Activated CD4-positive, alpha-beta memory T cell treated with anti-CD3 and anti-CD28 coated beads for 36 hours (primary cell): ENCODE measurements at regions not wholly inside any gene's neighbourhood (a gene's known extent, or its start where the extent isn't known, plus 50 kb on each side); places are given as distances from the start of the nearest gene placed in this dataset.

Experiments
- CTCF ChIA-PET: fragments of 350-600 bp; sonication (Branson Sonifier 250); formaldehyde crosslinking; loops from one replicate; lab custom pipeline; 2021; ENCODE audit warnings: antibody characterized with exemption, inconsistent platforms; lab: Charles Lee
- POLR2A ChIA-PET: fragments of 350-600 bp; sonication (Branson Sonifier 250); formaldehyde crosslinking; loops from one replicate; lab custom pipeline; 2021; ENCODE audit warnings: antibody characterized with exemption; lab: Charles Lee
- DNase-seq: peaks from one replicate; pipeline ENCODE4 v3.0.0-alpha.2; 2020
- H3K27ac Mint-ChIP-seq: one replicate; pipeline ENCODE4 v1.8.0; 2021; ENCODE audit warnings: mixed read lengths
- H3K27me3 Mint-ChIP-seq: one replicate; pipeline ENCODE4 v1.8.0; 2021; ENCODE audit warnings: mixed read lengths
- H3K36me3 Mint-ChIP-seq: one replicate; pipeline ENCODE4 v1.8.0; 2021; ENCODE audit warnings: mixed read lengths
- H3K4me1 Mint-ChIP-seq: one replicate; pipeline ENCODE4 v1.8.0; 2021; ENCODE audit warnings: low read depth, mixed read lengths
- H3K4me3 Mint-ChIP-seq: one replicate; pipeline ENCODE4 v1.8.0; 2021; ENCODE audit warnings: mild to moderate bottlenecking, mixed read lengths
- H3K9me3 Mint-ChIP-seq: one replicate; pipeline ENCODE4 v1.8.0; 2021; ENCODE audit warnings: mixed read lengths
- intact Hi-C: fragments of 100-400 bp; cut with micrococcal nuclease; formaldehyde crosslinking; loops from one replicate; pipeline ENCODE4 v1.15.1; 2023

DNA sequence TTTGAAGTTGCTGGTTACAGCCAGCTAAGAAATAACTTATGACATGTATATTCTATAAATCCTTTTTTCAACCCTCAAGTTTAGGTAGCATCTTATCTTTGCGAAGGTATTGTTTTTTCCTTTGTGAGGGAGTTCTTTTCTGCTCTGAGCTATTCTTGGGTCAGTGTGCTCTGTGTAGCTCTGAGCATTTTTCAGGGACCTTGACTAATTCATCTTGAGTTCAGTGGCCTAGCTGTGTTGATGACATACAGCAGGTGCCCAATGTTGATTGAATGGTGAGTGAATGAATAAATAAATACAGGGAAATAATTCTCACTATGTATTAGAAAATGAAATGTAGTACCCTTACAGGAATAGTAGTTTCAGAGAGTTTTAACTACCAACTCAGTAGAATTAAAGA, 335.3 kb downstream of the IL20RB start:
- POLR2A ChIA-PET, result no interaction called here
- H3K9me3 Mint-ChIP-seq, result no peaks in the 10 kb centered on the region

DNA sequence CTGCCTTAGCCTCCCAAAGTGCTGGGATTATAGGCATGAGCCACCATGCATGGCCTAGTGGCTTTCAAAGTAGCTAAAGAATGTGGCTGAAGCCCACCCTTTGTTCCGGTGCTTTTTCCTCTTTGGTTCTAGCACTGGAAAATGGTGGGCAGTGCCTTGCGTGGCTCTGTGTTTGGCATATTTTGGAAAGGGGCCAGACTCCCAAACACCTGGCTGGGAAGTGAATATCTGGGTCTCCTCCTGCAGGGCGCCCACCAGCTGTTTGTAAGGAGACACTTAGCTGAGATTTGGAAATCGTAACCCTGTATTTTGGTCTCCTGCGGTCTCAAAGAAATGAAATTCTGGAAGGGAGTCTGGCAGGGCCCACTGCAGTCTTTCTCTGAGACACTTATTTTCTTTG, 336.4 kb downstream of the IL20RB start:
- DNase-seq, result no peak
- no peak overlapping the region for H3K27ac Mint-ChIP-seq
- H3K36me3 Mint-ChIP-seq, result no peaks in the 10 kb centered on the region
- CTCF ChIA-PET, result no interaction called here
- H3K4me1 Mint-ChIP-seq, result no peaks in the 10 kb centered on the region
- no peak overlapping the region for H3K4me3 Mint-ChIP-seq
- no peaks in the 10 kb centered on the region for H3K9me3 Mint-ChIP-seq
- POLR2A ChIA-PET, result no interaction called here
- intact Hi-C loops, result no loop called here
- H3K27me3 Mint-ChIP-seq, result no peaks in the 10 kb centered on the region

More for the DNA sequence above, 335.3 kb downstream of the IL20RB start:
- CTCF ChIA-PET, result no interaction called here
- intact Hi-C loops, result no loop called here
- Mint-ChIP-seq H3K36me3 (no peaks in the 10 kb centered on the region), H3K4me3 (no peak overlapping the region), H3K4me1 (no peaks in the 10 kb centered on the region), H3K27ac (no peak overlapping the region), H3K27me3 (no peaks in the 10 kb centered on the region)
- DNase-seq, result no peak

DNA sequence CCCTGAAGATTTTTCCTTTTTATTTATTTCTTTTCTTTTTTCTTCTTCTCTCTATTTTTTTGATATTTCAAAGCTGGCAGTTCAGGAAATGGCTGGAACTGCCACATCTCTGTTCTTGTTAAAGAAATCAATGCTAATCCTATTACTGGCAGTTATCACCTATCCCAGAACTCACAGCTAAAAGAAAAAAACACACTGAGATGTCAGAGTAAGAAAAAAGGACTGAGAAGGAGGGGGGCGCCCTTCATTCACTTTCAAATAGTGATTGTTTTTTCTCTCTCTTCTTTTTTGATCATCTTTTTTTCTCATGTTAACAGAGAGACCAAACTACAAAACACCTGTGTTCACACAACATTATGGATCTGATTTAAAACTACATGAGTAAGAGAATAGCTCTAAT, 337.1 kb downstream of the IL20RB start:
- Mint-ChIP-seq H3K4me3 (no peak overlapping the region), H3K27ac (no peak overlapping the region), H3K9me3 (no peaks in the 10 kb centered on the region), H3K36me3 (no peaks in the 10 kb centered on the region), H3K4me1 (no peaks in the 10 kb centered on the region), H3K27me3 (no peaks in the 10 kb centered on the region)
- ChIA-PET POLR2A (no interaction called here), CTCF (no interaction called here)
- intact Hi-C loops, result no loop called here
- DNase-seq, result no peak

DNA sequence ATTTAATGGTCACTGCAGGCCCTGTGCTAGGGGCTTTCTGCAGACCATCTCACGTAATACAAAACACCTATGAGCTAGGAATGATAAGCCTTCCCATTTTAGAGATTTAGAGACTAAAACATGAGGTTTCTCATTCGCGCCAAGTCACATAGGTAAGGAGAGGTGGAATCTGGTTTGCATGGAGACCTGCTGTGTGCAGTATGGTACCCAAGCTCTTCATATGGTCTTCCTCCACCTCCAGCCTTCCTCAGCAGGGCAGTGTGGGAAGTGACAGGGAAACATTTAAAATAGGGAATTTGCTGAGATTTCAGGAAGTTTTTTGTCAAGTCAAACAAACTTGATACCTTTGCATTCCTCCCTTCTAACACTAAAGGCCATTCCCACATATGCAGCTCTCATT, 337.6 kb downstream of the IL20RB start:
- intact Hi-C loops, result no loop called here
- no peaks in the 10 kb centered on the region for H3K9me3 Mint-ChIP-seq
- H3K4me1 Mint-ChIP-seq, result no peaks in the 10 kb centered on the region
- ChIA-PET CTCF (no interaction called here), POLR2A (no interaction called here)
- H3K27me3 Mint-ChIP-seq, result no peaks in the 10 kb centered on the region
- H3K27ac Mint-ChIP-seq, result no peak overlapping the region
- H3K36me3 Mint-ChIP-seq, result no peaks in the 10 kb centered on the region
- H3K4me3 Mint-ChIP-seq, result no peak overlapping the region
- no peak for DNase-seq

DNA sequence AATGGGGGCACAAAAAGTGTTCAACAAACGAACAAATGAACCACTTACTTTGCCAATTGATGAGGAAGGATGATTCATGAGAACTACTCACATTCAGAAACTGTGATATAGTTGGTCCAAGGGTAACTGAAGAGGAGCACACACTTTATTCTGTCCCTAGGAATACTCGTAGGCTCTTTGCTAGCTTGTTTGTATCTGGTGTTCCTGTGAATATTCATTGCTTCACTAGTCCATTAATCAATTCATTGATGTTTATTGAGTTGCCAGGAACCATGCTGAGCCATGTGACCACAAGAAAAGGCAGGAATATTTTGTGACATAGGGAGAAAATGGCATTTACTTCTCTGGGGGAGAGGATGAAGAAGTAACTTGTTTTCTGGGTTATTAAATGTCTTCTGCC, 338.3 kb downstream of the IL20RB start:
- POLR2A ChIA-PET, result no interaction called here
- Mint-ChIP-seq H3K27me3 (no peaks in the 10 kb centered on the region), H3K4me3 (no peak overlapping the region), H3K9me3 (no peaks in the 10 kb centered on the region), H3K27ac (no peak overlapping the region), H3K4me1 (no peaks in the 10 kb centered on the region), H3K36me3 (no peaks in the 10 kb centered on the region)
- no peak for DNase-seq
- intact Hi-C loops, result no loop called here
- CTCF ChIA-PET, result no interaction called here

DNA sequence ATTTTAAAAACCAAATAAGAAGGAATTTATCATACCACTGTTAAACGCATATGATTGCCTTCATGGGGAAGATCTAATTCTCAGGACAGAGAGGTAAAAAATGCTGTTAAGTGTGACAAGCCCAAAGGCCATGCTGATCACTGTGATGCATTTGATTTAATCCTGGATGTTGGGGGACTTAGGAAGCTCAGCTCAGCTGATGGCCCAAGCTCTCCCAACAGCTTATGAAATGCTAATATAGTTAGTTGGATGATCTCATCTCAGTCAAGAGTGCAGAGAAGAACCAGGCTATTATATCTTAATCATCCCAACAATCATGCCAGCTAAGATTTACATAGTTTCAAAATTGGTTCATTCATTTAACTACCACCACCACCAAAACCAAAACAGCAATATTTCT, 340.0 kb downstream of the IL20RB start:
- no peaks in the 10 kb centered on the region for H3K4me1 Mint-ChIP-seq
- H3K4me3 Mint-ChIP-seq, result no peak overlapping the region
- DNase-seq, result no peak
- H3K9me3 Mint-ChIP-seq, result no peaks in the 10 kb centered on the region
- H3K27ac Mint-ChIP-seq, result no peak overlapping the region
- no peaks in the 10 kb centered on the region for H3K27me3 Mint-ChIP-seq
- intact Hi-C loops, result no loop called here
- CTCF ChIA-PET, result no interaction called here
- no peaks in the 10 kb centered on the region for H3K36me3 Mint-ChIP-seq
- POLR2A ChIA-PET, result no interaction called here

DNA sequence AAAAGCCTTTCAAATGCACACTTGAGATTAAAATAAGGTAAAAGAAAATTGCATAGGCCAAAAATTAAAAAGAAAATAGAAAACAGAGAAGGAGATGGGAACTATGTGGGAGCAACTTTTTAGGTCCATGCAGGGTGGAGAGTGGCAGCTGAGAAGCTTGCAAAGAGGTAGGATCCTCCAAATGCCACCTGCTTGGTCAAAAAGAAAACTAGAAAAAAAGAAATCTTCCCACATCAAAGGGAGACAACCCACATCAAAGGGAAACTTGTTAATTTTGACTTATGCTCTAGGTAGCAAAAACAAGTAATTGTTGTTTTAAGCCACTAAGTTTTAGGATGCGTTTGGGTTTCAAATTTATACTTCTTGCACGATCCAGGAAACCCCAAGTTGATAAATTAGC, 342.9 kb downstream of the IL20RB start:
- Mint-ChIP-seq H3K27ac (no peak overlapping the region), H3K9me3 (peaks cover 4% of the 10 kb centered on the region), H3K4me1 (no peaks in the 10 kb centered on the region), H3K4me3 (no peak overlapping the region), H3K36me3 (no peaks in the 10 kb centered on the region), H3K27me3 (no peaks in the 10 kb centered on the region)
- POLR2A ChIA-PET, result no interaction called here
- CTCF ChIA-PET, result no interaction called here
- intact Hi-C loops, result no loop called here
- no peak for DNase-seq

DNA sequence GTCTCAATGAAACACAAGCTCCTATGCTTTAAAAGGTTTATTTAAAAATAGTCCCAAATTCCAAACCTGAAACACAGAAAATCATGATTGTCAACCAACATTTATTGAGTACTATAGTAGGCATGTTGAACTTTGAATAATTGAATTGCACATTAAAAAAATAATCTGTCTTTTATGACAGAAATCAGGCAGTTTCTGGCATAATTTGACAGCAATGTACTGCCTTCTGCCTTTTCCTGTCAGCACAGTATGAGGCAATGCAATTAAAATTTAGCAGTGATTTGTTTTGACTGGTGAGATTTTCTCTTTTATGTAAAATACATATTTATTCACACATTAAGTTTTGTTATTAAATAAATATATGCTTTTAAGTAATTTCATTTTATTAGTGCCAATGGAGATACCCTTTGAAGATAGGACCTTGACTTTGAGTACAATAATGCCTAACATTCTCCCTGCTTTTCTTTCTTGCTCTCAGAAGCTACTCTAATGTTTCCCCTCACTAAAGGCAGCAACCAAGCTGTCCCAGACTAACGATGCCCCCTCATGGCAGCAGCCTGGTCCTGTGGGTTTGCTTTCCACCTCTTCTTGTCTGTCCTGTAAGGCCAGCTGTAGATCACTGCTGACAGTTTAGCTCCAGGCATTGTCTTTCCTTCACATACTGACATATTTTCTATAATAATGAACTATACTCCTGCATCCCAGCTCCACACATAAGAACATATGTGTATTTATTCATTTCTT, 346.7 kb downstream of the IL20RB start:
- intact Hi-C loops, result no loop called here

DNA sequence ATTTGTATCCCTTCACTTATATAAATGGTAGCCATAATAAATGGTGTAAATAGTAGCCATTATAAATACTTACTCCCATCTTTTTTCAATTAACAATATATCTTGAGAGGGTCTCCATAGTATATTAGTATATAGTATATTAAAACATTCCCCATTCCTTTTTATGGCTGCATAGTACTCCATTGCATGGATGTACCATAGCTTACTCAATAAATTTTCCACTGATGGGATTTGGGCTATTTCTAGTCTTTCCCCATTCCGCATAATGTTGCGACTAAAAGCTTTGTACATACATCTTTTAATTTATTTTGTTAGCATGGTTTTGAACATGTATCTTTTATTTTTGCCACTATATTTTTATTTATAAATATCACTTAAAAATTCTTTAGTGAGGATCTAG, 366.3 kb downstream of the IL20RB start:
- Mint-ChIP-seq H3K9me3 (peaks cover 5% of the 10 kb centered on the region), H3K27me3 (no peaks in the 10 kb centered on the region), H3K27ac (no peak overlapping the region), H3K4me1 (no peaks in the 10 kb centered on the region), H3K36me3 (no peaks in the 10 kb centered on the region), H3K4me3 (no peak overlapping the region)
- DNase-seq, result no peak
- intact Hi-C loops, result no loop called here
- CTCF ChIA-PET, result no interaction called here
- POLR2A ChIA-PET, result no interaction called here

More for the DNA sequence above, 346.7 kb downstream of the IL20RB start:
- CTCF ChIA-PET, result interaction anchor here (1.4 kb wide), 1 partner anchor 199 kb away, joined by 3 read pairs; no protein-coding TSS in a partner anchor
- POLR2A ChIA-PET, result no interaction called here
- no peak for DNase-seq
- no peak overlapping the region for H3K27ac Mint-ChIP-seq
- H3K27me3 Mint-ChIP-seq, result no peaks in the 10 kb centered on the region
- no peaks in the 10 kb centered on the region for H3K36me3 Mint-ChIP-seq
- H3K4me1 Mint-ChIP-seq, result no peaks in the 10 kb centered on the region
- H3K9me3 Mint-ChIP-seq, result peaks cover 6% of the 10 kb centered on the region
- no peak overlapping the region for H3K4me3 Mint-ChIP-seq

DNA sequence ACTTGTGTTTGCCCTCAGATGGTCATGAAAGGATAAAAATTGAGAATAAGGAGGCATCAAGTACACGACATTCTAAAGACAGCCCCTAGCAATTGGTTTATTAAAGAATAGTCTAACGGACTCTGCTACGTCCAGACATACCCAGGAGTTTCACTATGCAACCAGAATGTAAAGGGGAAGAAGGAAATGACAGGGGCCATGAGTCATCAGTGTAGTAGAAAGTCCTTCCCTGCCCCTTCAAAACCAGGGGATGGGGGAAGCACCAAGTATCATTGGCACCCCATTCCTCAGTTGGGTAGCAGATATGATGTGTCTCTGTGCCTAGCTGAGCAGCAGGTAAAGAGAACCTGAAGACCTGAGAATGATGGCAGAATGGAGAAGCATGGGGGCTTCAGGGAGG, 367.4 kb downstream of the IL20RB start:
- no peak for DNase-seq
- H3K9me3 Mint-ChIP-seq, result peaks cover 5% of the 10 kb centered on the region
- H3K4me3 Mint-ChIP-seq, result no peak overlapping the region
- no peaks in the 10 kb centered on the region for H3K36me3 Mint-ChIP-seq
- no peak overlapping the region for H3K27ac Mint-ChIP-seq
- ChIA-PET CTCF (no interaction called here), POLR2A (no interaction called here)
- intact Hi-C loops, result no loop called here
- no peaks in the 10 kb centered on the region for H3K4me1 Mint-ChIP-seq
- no peaks in the 10 kb centered on the region for H3K27me3 Mint-ChIP-seq

DNA sequence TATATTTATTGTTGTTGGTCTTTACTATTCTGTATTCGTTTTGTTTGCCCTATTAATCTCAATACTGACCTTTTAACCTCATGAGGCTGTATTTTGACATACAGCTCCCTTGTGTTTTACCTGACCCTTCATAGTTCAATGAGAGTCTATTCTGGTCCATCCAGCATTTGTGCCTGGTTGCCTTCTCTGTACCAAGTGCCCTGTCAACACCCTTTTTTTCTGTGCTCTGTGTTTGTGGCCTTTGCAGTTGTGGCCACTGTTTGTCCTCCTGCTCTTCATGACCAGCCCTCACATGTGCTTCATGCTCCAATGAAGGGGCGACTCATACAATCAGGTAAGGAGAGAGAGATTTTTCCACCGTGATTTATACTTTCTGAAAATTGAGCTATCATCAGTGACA, 368.2 kb downstream of the IL20RB start:
- Mint-ChIP-seq H3K27me3 (no peaks in the 10 kb centered on the region), H3K9me3 (peaks cover 5% of the 10 kb centered on the region), H3K36me3 (no peaks in the 10 kb centered on the region), H3K27ac (no peak overlapping the region), H3K4me1 (no peaks in the 10 kb centered on the region), H3K4me3 (no peak overlapping the region)
- ChIA-PET CTCF (interaction anchor here (0.6 kb wide), 1 partner anchor 10 kb away, joined by 3 read pairs; no protein-coding TSS in a partner anchor), POLR2A (no interaction called here)
- intact Hi-C loops, result no loop called here
- DNase-seq, result no peak

DNA sequence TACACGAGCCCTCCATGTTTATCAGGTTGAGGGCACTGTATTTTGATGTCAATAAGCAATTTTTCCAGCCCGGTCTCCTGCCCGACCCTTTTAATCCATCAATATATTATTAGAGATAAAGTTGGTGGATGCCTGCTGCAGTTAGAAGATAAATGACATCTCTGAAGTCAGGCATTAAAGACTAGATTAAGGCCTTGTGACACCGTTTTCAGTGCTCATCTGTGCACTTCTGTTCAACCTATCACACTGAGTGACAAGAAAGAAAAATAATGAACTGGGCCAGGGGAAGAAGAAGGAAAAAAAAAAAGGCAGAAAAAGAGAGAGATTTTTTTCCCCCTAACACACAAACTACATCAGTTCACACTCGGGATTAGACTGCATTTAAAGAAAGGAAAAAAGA, 371.8 kb downstream of the IL20RB start:
- Mint-ChIP-seq H3K36me3 (no peaks in the 10 kb centered on the region), H3K27me3 (no peaks in the 10 kb centered on the region), H3K9me3 (peaks cover 3% of the 10 kb centered on the region), H3K27ac (no peak overlapping the region), H3K4me3 (no peak overlapping the region), H3K4me1 (no peaks in the 10 kb centered on the region)
- intact Hi-C loops, result no loop called here
- DNase-seq, result no peak
- ChIA-PET CTCF (no interaction called here), POLR2A (no interaction called here)

DNA sequence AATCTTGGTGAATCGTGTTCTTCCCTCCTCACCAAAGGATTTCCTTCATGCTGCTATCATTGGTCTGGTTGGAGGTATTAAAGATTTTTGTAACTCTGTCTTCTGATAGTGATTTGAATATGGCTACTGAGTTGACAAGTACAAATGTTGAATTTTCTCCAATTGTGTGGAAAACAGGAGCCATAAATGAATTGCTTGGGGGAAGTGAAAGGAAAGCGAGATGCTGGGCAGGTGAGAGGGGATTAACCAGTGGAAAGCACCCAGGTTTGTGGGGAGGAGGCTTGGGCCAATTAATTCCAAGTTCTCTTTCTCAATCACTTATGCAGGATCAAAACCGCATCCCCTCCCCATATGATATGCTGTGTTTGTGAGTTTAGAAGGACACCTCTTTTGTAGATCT, 372.5 kb downstream of the IL20RB start:
- no peaks in the 10 kb centered on the region for H3K27me3 Mint-ChIP-seq
- no peak overlapping the region for H3K27ac Mint-ChIP-seq
- no peaks in the 10 kb centered on the region for H3K36me3 Mint-ChIP-seq
- no peaks in the 10 kb centered on the region for H3K4me1 Mint-ChIP-seq
- intact Hi-C loops, result no loop called here
- no peak for DNase-seq
- peaks cover 3% of the 10 kb centered on the region for H3K9me3 Mint-ChIP-seq
- no peak overlapping the region for H3K4me3 Mint-ChIP-seq
- ChIA-PET POLR2A (no interaction called here), CTCF (no interaction called here)
